ENCODE measurements at regions not wholly inside any gene's neighbourhood (a gene's known extent, or its start where the extent isn't known, plus 50 kb on each side); places are given as distances from the start of the nearest gene placed in this dataset.

- no peaks in the 10 kb centered on the region for H3K27me3 ChIP-seq
- H3K36me3 ChIP-seq, result no peaks in the 10 kb centered on the region
- no peak overlapping the region for H3K4me3 ChIP-seq
- no peak for DNase-seq
- TF ChIP-seq, protein P1, sequence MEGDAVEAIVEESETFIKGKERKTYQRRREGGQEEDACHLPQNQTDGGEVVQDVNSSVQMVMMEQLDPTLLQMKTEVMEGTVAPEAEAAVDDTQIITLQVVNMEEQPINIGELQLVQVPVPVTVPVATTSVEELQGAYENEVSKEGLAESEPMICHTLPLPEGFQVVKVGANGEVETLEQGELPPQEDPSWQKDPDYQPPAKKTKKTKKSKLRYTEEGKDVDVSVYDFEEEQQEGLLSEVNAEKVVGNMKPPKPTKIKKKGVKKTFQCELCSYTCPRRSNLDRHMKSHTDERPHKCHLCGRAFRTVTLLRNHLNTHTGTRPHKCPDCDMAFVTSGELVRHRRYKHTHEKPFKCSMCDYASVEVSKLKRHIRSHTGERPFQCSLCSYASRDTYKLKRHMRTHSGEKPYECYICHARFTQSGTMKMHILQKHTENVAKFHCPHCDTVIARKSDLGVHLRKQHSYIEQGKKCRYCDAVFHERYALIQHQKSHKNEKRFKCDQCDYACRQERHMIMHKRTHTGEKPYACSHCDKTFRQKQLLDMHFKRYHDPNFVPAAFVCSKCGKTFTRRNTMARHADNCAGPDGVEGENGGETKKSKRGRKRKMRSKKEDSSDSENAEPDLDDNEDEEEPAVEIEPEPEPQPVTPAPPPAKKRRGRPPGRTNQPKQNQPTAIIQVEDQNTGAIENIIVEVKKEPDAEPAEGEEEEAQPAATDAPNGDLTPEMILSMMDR (IDR thresholded peaks at IDR 0.05), result no peak
- TF ChIP-seq POLR2A (IDR thresholded peaks at IDR 0.05), result no peak
- H3K27ac ChIP-seq, result no peak overlapping the region
- intact Hi-C loops (cut with DNase I; ENCODE audit: low total_unique reads), result no loop called here
- no peaks in the 10 kb centered on the region for H3K9me3 ChIP-seq
- H3K4me1 ChIP-seq, result peaks cover 0 to 3% of the 10 kb centered on the region in 2 donors
These were observed 94.8 kb upstream of the SEC11C start for GRCh38 chr18:59044855-59045254.

GRCh38 chr18:59047321-59048047 lies 92.2 kb upstream of the SEC11C start:
- Histone ChIP-seq H3K27me3 (no peaks in the 10 kb centered on the region), H3K9me3 (no peaks in the 10 kb centered on the region), H3K4me3 (no peak overlapping the region), H3K4me1 (peaks cover 0 to 1% of the 10 kb centered on the region in 2 donors), H3K27ac (no peak overlapping the region), H3K36me3 (no peaks in the 10 kb centered on the region)
- intact Hi-C loops (cut with DNase I; ENCODE audit: low total_unique reads), result no loop called here
- no peak for TF ChIP-seq POLR2A (IDR thresholded peaks at IDR 0.05)
- TF ChIP-seq, protein P1 (IDR thresholded peaks at IDR 0.05), result no peak
- no peak for DNase-seq

DNA sequence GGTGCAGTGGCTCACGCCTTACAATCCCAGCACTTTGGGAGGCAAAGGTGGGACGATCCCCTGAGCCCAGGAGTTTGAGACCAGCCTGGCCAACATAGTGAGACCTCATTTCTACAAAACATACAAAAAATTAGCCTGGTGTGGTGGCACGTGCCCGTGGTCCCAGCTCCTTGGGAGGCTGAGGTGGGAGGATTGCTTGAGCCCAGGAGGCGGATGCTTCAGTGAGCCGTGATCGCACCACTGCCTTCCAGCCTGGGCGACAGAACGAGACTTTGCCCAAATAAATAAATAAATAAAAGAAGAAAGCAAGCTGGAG lies 91.7 kb upstream of the SEC11C start:
- no peak for DNase-seq
- H3K4me3 ChIP-seq, result no peak overlapping the region
- H3K9me3 ChIP-seq, result no peaks in the 10 kb centered on the region
- H3K4me1 ChIP-seq, result no peaks in the 10 kb centered on the region
- no peaks in the 10 kb centered on the region for H3K27me3 ChIP-seq
- H3K27ac ChIP-seq, result no peak overlapping the region
- intact Hi-C loops (cut with DNase I; ENCODE audit: low total_unique reads), result no loop called here
- TF ChIP-seq, protein P1 (IDR thresholded peaks at IDR 0.05), result no peak
- no peak for TF ChIP-seq POLR2A (IDR thresholded peaks at IDR 0.05)
- H3K36me3 ChIP-seq, result no peaks in the 10 kb centered on the region

GRCh38 chr18:59048378-59048777 lies 91.3 kb upstream of the SEC11C start:
- no peak overlapping the region for H3K27ac ChIP-seq

More at GRCh38 chr18:59048378-59048777, 91.3 kb upstream of the SEC11C start:
- Histone ChIP-seq H3K9me3 (no peaks in the 10 kb centered on the region), H3K4me1 (no peaks in the 10 kb centered on the region), H3K36me3 (no peaks in the 10 kb centered on the region), H3K4me3 (no peak overlapping the region), H3K27me3 (no peaks in the 10 kb centered on the region)
- intact Hi-C loops (cut with DNase I; ENCODE audit: low total_unique reads), result no loop called here
- DNase-seq, result no peak
- TF ChIP-seq, protein P1 (IDR thresholded peaks at IDR 0.05), result no peak
- no peak for TF ChIP-seq POLR2A (IDR thresholded peaks at IDR 0.05)

Data from uterus (tissue), 3 donors.